Colonic mucosa (tissue), 4 donors: ENCODE measurements at regions not wholly inside any gene's neighbourhood (a gene's known extent, or its start where the extent isn't known, plus 50 kb on each side); places are given as distances from the start of the nearest gene placed in this dataset.
"Not testable (repeated sequence)": the region's sequence is repeated elsewhere in the genome, so short reads cannot be mapped to it uniquely, and the experiment has no call there.

ENCODE experiments used
- DNase-seq: peaks from one replicate; pipeline ENCODE4 v3.0.0-alpha.2; 2020
- H3K27ac ChIP-seq: fragments of 200-600 bp; one replicate; pipeline ENCODE4 v1.8.0; 2021
- H3K27me3 ChIP-seq: fragments of 200-600 bp; one replicate; pipeline ENCODE4 v1.8.0; 2021
- H3K36me3 ChIP-seq: fragments of 200-600 bp; one replicate; pipeline ENCODE4 v1.8.0; 2021
- H3K4me1 ChIP-seq: fragments of 200-600 bp; one replicate; pipeline ENCODE4 v1.8.0; 2021; ENCODE audit warnings: mild to moderate bottlenecking
- H3K4me3 ChIP-seq: fragments of 200-600 bp; one replicate; pipeline ENCODE4 v1.8.0; 2021
- H3K9ac ChIP-seq, 2 donors: one replicate each; pipeline ENCODE4 v1.7.0; 2013; ENCODE audit warnings: control low read depth in 2 of 2, low read depth in 2 of 2, low read length in 2 of 2
- H3K9me3 ChIP-seq: fragments of 200-600 bp; one replicate; pipeline ENCODE4 v1.8.0; 2021
- CTCF ChIP-seq: fragments of 200-600 bp; IDR thresholded peaks from one replicate; pipeline ENCODE4 v1.8.0; 2022; ENCODE audit warnings: antibody characterized with exemption, mild to moderate bottlenecking
- intact Hi-C: fragments of 100-400 bp; cut with DNase I; formaldehyde crosslinking; loops from one replicate; pipeline ENCODE4 v1.14.1; 2022
- donor health status: healthy.
- donor health status: DM: no; HTN: no; CAD: no.
- donor health status: DM: no; HTN: no; CAD: no.

- H3K27ac ChIP-seq = no peak overlapping the region
- TF ChIP-seq CTCF = no peak
- H3K9ac ChIP-seq = no peak overlapping the region
- no peaks in the 10 kb centered on the region for H3K27me3 ChIP-seq
- no peaks in the 10 kb centered on the region for H3K36me3 ChIP-seq
- no peaks in the 10 kb centered on the region for H3K4me1 ChIP-seq
- H3K9me3 ChIP-seq = no peaks in the 10 kb centered on the region
- DNase-seq = no peak
- no peak overlapping the region for H3K4me3 ChIP-seq
- intact Hi-C loops = no loop called here
Measured at GRCh38 chr13:100787899-100788298, 113.3 kb upstream of the TMTC4 start.

- H3K4me3 ChIP-seq, intact Hi-C loops, H3K27me3 ChIP-seq, H3K27ac ChIP-seq, DNase-seq, H3K4me1 ChIP-seq, H3K9me3 ChIP-seq, H3K36me3 ChIP-seq, H3K9ac ChIP-seq: not testable (repeated sequence)
Measured at GRCh38 chr13:100776686-100777085, 102.1 kb upstream of the TMTC4 start.

GRCh38 chr13:100773923-100774663 is 99.5 kb upstream of the TMTC4 start:
- no peaks in the 10 kb centered on the region for H3K36me3 ChIP-seq

GRCh38 chr13:100773429-100773828 is 98.8 kb upstream of the TMTC4 start:
- intact Hi-C loops = no loop called here
- no peak for DNase-seq

More at GRCh38 chr13:100773923-100774663, 99.5 kb upstream of the TMTC4 start:
- H3K4me3 ChIP-seq = no peak overlapping the region
- H3K27ac ChIP-seq = no peak overlapping the region
- no peak overlapping the region for H3K9ac ChIP-seq
- TF ChIP-seq CTCF = no peak
- DNase-seq = no peak
- no peaks in the 10 kb centered on the region for H3K27me3 ChIP-seq
- H3K9me3 ChIP-seq = no peaks in the 10 kb centered on the region
- intact Hi-C loops = no loop called here
- H3K4me1 ChIP-seq = no peaks in the 10 kb centered on the region

GRCh38 chr13:100767192-100767591 is 92.6 kb upstream of the TMTC4 start:
- DNase-seq = no peak
- H3K4me3 ChIP-seq = no peak overlapping the region
- H3K9ac ChIP-seq = no peak overlapping the region
- no peaks in the 10 kb centered on the region for H3K4me1 ChIP-seq
- TF ChIP-seq CTCF = no peak
- no peaks in the 10 kb centered on the region for H3K27me3 ChIP-seq
- no peaks in the 10 kb centered on the region for H3K36me3 ChIP-seq
- intact Hi-C loops = no loop called here
- H3K27ac ChIP-seq = no peak overlapping the region
- H3K9me3 ChIP-seq = no peaks in the 10 kb centered on the region

More at GRCh38 chr13:100773429-100773828, 98.8 kb upstream of the TMTC4 start:
- no peak overlapping the region for H3K4me3 ChIP-seq
- no peaks in the 10 kb centered on the region for H3K36me3 ChIP-seq
- no peaks in the 10 kb centered on the region for H3K9me3 ChIP-seq
- TF ChIP-seq CTCF = no peak
- H3K27ac ChIP-seq = no peak overlapping the region
- no peaks in the 10 kb centered on the region for H3K27me3 ChIP-seq
- H3K4me1 ChIP-seq = no peaks in the 10 kb centered on the region
- H3K9ac ChIP-seq = no peak overlapping the region

GRCh38 chr13:100766570-100766969 is 92.0 kb upstream of the TMTC4 start:
- H3K27me3 ChIP-seq, H3K4me1 ChIP-seq, DNase-seq, intact Hi-C loops, H3K36me3 ChIP-seq, H3K27ac ChIP-seq, H3K9ac ChIP-seq, H3K4me3 ChIP-seq, H3K9me3 ChIP-seq: not testable (repeated sequence)
